MM.1S (cell line): ENCODE measurements at regions not wholly inside any gene's neighbourhood (a gene's known extent, or its start where the extent isn't known, plus 50 kb on each side); places are given as distances from the start of the nearest gene placed in this dataset.

ENCODE experiments used
- CTCF ChIP-seq: fragments of 300-600 bp; sonication (generic); IDR thresholded peaks from 2 replicates; pipeline ENCODE4 v1.5.1; 2016; ENCODE audit warnings: antibody characterized with exemption, low read length, mixed read lengths
- EZH2 ChIP-seq: fragments of 300-600 bp; sonication (generic); optimal IDR thresholded peaks from 2 replicates; pipeline ENCODE3; 2017; ENCODE audit warnings: low read depth, mild to moderate bottlenecking, antibody characterized with exemption, low read length, mixed read lengths
- EZH2phosphoT487 ChIP-seq: fragments of 300-600 bp; sonication (generic); IDR thresholded peaks from 2 replicates; pipeline ENCODE4 v1.6.1; 2018; ENCODE audit warnings: antibody characterized with exemption, low read length

- TF ChIP-seq CTCF (no peak), EZH2 (no peak), EZH2phosphoT487 (no peak)
Observed at GRCh38 chr20:22814471-22815205, 220.5 kb upstream of the SSTR4 start.
